HG02885 (cell line): ENCODE measurements at regions not wholly inside any gene's neighbourhood (a gene's known extent, or its start where the extent isn't known, plus 50 kb on each side); places are given as distances from the start of the nearest gene placed in this dataset.

Experiments used
- ATAC-seq: cut with Tn5 transposase; IDR thresholded peaks from one replicate; pipeline ENCODE4 v1.9.1; 2021; ENCODE audit warnings: mild to moderate bottlenecking; ENCODE audit not compliant: unreplicated experiment, poor library complexity

GRCh38 chr1:162926906-162927305 lies 65.9 kb upstream of the CCDC190 start:
- no peak for ATAC-seq

- ATAC-seq: no peak
Measured at GRCh38 chr1:162924179-162924578, 63.2 kb upstream of the CCDC190 start.

GRCh38 chr1:162922201-162922600 lies 61.2 kb upstream of the CCDC190 start:
- ATAC-seq: no peak

- ATAC-seq: no peak
Measured at GRCh38 chr1:162921311-162921710, 60.3 kb upstream of the CCDC190 start.

GRCh38 chr1:162919034-162919433 lies 58.1 kb upstream of the CCDC190 start:
- ATAC-seq: no peak

- ATAC-seq: no peak
Measured at GRCh38 chr1:162918151-162918754, 57.3 kb upstream of the CCDC190 start.

GRCh38 chr1:162916821-162917613 lies 56.0 kb upstream of the CCDC190 start:
- ATAC-seq: no peak

GRCh38 chr1:162916407-162916806 lies 55.4 kb upstream of the CCDC190 start:
- ATAC-seq: no peak

- no peak for ATAC-seq
Measured at GRCh38 chr1:162914601-162915000, 53.6 kb upstream of the CCDC190 start.

- no peak for ATAC-seq
Measured at GRCh38 chr1:162913345-162913744, 52.4 kb upstream of the CCDC190 start.

GRCh38 chr1:162912061-162912667 lies 51.2 kb upstream of the CCDC190 start:
- ATAC-seq: no peak
